ENCODE measurements at regions not wholly inside any gene's neighbourhood (a gene's known extent, or its start where the extent isn't known, plus 50 kb on each side); places are given as distances from the start of the nearest gene placed in this dataset.

DNA sequence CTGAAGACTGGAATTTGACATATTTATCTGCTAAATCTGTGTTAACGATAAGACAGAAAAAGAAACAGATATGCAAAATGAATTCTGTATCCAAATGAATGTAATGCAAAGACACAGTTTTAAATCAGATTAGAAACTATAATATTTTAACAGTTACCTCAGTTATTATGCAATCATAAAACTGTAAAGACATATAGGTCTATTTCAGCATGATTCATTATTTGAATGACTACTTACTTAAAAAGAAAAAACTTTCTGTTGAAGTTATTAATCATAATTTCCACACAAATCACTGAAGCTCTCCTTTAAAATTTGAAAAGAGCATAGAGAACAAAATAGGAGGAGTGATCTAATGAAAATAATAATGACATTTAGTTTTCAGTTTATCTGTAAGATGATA is 742.6 kb downstream of the FSCB start:
- Mint-ChIP-seq H3K4me3 (ENCODE audit: unreplicated experiment) (no peak overlapping the region), H3K36me3 (ENCODE audit: unreplicated experiment) (no peaks in the 10 kb centered on the region), H3K27me3 (ENCODE audit: unreplicated experiment) (no peaks in the 10 kb centered on the region), H3K27ac (ENCODE audit: unreplicated experiment) (no peak overlapping the region), H3K4me1 (ENCODE audit: low read depth, unreplicated experiment) (no peaks in the 10 kb centered on the region), H3K9me3 (ENCODE audit: unreplicated experiment) (no peaks in the 10 kb centered on the region)
- DNase-seq = no peak
- no peak for TF ChIP-seq CTCF (IDR thresholded peaks at IDR 0.05; ENCODE audit: partially characterized antibody, unreplicated experiment)

DNA sequence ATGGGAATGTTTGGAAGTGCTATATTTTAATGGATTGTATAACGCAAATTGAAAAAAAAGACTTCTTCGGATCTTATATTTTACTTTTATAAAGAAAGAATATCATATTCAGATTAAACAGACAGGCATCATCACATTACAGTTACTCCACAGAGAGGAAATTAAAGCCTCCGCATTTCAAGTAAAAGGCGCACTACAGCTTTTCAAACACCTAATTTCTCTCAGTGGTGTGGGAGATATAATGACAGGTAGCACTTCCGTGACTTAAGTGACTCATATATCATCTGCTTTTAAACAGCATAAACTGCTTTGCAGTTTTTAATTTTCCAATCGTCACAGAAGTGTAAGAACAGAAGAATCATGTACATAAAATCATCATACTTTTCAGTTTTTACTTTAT is 751.4 kb downstream of the FSCB start:
- DNase-seq = no peak
- no peak for TF ChIP-seq CTCF (IDR thresholded peaks at IDR 0.05; ENCODE audit: partially characterized antibody, unreplicated experiment)
- H3K4me3 Mint-ChIP-seq (ENCODE audit: unreplicated experiment) = no peak overlapping the region
- no peak overlapping the region for H3K27ac Mint-ChIP-seq (ENCODE audit: unreplicated experiment)
- H3K27me3 Mint-ChIP-seq (ENCODE audit: unreplicated experiment) = no peaks in the 10 kb centered on the region
- no peaks in the 10 kb centered on the region for H3K4me1 Mint-ChIP-seq (ENCODE audit: low read depth, unreplicated experiment)
- H3K9me3 Mint-ChIP-seq (ENCODE audit: unreplicated experiment) = no peaks in the 10 kb centered on the region
- no peaks in the 10 kb centered on the region for H3K36me3 Mint-ChIP-seq (ENCODE audit: unreplicated experiment)

DNA sequence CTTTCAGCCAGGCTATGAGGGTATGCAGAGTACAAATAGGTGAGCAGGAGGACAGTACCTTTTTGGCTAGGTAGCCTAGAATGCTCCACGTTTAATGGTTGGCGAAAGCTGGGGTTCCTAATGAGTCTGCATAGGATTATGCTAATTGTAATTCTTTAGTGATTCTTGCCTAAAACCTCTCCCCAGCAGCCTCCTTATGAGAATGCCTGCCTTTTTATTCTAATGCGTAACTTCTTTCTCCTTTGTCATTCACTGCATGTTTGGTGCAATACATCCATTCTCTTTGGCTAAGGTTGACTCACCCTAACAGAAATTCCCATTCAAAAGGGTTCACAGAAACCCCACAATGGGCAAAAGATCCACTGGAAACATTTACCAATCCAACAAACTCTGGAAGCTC is 752.2 kb downstream of the FSCB start:
- no peak overlapping the region for H3K27ac Mint-ChIP-seq (ENCODE audit: unreplicated experiment)
- no peak for TF ChIP-seq CTCF (IDR thresholded peaks at IDR 0.05; ENCODE audit: partially characterized antibody, unreplicated experiment)

DNA sequence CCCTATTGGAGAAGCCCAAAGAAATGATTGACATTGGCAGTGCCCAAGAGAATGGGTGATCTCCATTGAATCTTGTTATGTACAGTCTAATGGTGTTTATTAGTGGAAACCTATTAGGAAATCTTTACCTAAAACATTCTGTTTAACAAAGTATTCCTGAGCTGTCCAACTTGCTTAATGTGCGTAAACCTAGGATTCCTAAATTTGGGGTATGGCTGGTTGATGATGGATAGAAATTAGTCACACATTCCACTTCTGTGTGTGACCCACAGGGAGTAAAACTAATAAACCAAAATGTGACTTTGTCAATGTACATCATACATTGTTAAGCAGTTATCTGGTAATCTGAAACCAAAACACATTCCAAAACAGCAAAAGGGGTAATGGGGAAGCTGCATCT is 761.3 kb downstream of the FSCB start:
- Mint-ChIP-seq H3K36me3 (ENCODE audit: unreplicated experiment) (no peaks in the 10 kb centered on the region), H3K27ac (ENCODE audit: unreplicated experiment) (no peak overlapping the region), H3K27me3 (ENCODE audit: unreplicated experiment) (no peaks in the 10 kb centered on the region)

More for the DNA sequence above, 752.2 kb downstream of the FSCB start:
- no peaks in the 10 kb centered on the region for H3K36me3 Mint-ChIP-seq (ENCODE audit: unreplicated experiment)
- DNase-seq = no peak
- no peaks in the 10 kb centered on the region for H3K4me1 Mint-ChIP-seq (ENCODE audit: low read depth, unreplicated experiment)
- H3K27me3 Mint-ChIP-seq (ENCODE audit: unreplicated experiment) = no peaks in the 10 kb centered on the region
- H3K4me3 Mint-ChIP-seq (ENCODE audit: unreplicated experiment) = no peak overlapping the region
- H3K9me3 Mint-ChIP-seq (ENCODE audit: unreplicated experiment) = no peaks in the 10 kb centered on the region

GRCh38 chr14:43735932-43736331 is 771.2 kb downstream of the FSCB start:
- DNase-seq = no peak
- H3K27me3 Mint-ChIP-seq (ENCODE audit: unreplicated experiment) = no peaks in the 10 kb centered on the region
- TF ChIP-seq CTCF (IDR thresholded peaks at IDR 0.05; ENCODE audit: partially characterized antibody, unreplicated experiment) = no peak
- H3K4me1 Mint-ChIP-seq (ENCODE audit: low read depth, unreplicated experiment) = no peaks in the 10 kb centered on the region
- H3K27ac Mint-ChIP-seq (ENCODE audit: unreplicated experiment) = no peak overlapping the region
- H3K9me3 Mint-ChIP-seq (ENCODE audit: unreplicated experiment) = no peaks in the 10 kb centered on the region
- H3K36me3 Mint-ChIP-seq (ENCODE audit: unreplicated experiment) = no peaks in the 10 kb centered on the region
- no peak overlapping the region for H3K4me3 Mint-ChIP-seq (ENCODE audit: unreplicated experiment)

More for the DNA sequence above, 761.3 kb downstream of the FSCB start:
- H3K4me1 Mint-ChIP-seq (ENCODE audit: low read depth, unreplicated experiment) = no peaks in the 10 kb centered on the region
- no peak overlapping the region for H3K4me3 Mint-ChIP-seq (ENCODE audit: unreplicated experiment)
- TF ChIP-seq CTCF (IDR thresholded peaks at IDR 0.05; ENCODE audit: partially characterized antibody, unreplicated experiment) = no peak
- H3K9me3 Mint-ChIP-seq (ENCODE audit: unreplicated experiment) = no peaks in the 10 kb centered on the region
- DNase-seq = no peak
